GM20431 (cell line): ENCODE measurements at regions not wholly inside any gene's neighbourhood (a gene's known extent, or its start where the extent isn't known, plus 50 kb on each side); places are given as distances from the start of the nearest gene placed in this dataset.
"Not testable (repeated sequence)": the region's sequence is repeated elsewhere in the genome, so short reads cannot be mapped to it uniquely, and the experiment has no call there.

Experiments
- in situ Hi-C: fragments of 300-500 bp; cut with MseI, MboI; formaldehyde crosslinking; loops from one replicate; pipeline ENCODE4 v1.15.0; 2020; ENCODE audit warnings: low sequenced_read_pairs; ENCODE audit not compliant: unreplicated experiment

GRCh38 chr18:70598406-70598805, 309.6 kb downstream of the SOCS6 start:
- in situ Hi-C loops: no loop called here

GRCh38 chr18:70582981-70583380, 294.1 kb downstream of the SOCS6 start:
- in situ Hi-C loops: no loop called here

DNA sequence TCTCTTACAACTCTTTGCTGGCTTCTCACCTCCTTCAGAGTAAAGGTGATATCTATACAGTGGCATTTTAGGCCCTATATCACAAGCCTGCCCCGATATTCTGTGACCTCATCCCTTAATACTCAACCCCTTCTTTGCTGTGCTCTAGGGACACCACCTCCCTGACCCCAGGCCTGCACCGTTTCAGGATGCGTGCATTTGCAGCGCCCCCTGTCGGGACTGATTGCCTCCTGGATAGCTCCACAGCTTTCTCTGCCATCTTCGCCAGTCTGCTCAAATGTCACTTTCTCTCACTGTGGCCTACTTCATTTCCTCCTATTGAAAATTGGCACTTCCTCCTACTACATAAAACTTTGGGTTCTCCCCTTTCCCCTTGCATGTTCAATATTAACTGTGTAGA, 289.6 kb downstream of the SOCS6 start:
- in situ Hi-C loops: no loop called here

DNA sequence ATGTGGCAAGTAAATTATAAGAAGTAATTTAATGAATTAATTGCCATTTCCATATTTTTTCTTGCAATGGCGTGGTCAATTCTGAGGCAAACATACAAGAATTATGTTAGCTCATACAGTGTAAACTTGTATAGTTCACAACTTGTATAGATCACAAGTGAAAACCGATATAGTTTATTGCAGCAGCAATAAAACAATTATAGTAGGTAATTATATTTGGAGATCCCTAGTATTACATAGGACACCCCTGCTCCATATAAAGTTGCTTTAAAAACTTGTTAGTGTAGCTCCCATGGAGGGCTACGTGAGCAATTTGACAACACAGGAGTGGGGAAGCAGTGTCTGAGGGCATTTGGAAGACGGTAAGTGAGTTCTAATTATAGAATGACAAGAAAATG, 288.2 kb downstream of the SOCS6 start:
- in situ Hi-C loops: no loop called here

- in situ Hi-C loops: no loop called here
Measured at GRCh38 chr18:70576276-70577022, 287.6 kb downstream of the SOCS6 start.

DNA sequence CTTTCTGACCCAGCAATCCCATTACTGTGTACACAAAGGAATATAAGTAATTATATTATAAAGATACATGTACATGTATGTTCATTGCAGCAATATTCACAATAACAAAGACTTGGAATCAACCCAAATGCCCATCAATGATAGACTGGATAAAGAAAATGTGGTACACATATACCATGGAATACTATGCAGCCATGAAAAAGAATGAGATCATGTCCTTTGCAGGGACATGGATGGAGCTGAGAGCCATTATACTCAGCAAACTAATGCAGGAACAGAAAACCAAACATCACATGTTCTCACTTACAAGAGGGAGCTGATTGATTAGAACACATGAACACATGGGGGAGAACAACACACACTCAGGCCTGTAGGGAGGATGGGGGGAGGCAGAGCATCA, 286.1 kb downstream of the SOCS6 start:
- in situ Hi-C loops: not testable (repeated sequence)

GRCh38 chr18:70569647-70570046, 280.8 kb downstream of the SOCS6 start:
- in situ Hi-C loops: not testable (repeated sequence)

DNA sequence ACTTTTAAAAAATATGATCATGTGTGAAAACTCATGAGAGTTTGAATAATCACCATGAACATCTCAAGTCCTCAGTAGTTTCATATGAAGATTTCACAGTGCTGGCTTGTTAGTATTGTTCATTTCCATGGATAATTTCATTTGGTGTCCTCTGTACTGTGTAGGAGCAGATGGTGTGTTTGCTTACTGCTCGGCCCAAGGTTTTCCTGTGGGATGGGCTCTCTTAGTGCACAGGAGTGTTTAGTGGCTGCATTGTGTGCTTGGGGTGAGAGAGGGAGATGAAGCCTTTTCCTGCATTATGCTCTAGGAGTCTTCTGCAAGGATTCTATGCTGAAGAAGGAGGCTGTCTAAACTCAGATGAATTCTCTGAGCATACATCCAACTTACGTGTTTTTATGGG, 270.6 kb downstream of the SOCS6 start:
- in situ Hi-C loops: no loop called here

DNA sequence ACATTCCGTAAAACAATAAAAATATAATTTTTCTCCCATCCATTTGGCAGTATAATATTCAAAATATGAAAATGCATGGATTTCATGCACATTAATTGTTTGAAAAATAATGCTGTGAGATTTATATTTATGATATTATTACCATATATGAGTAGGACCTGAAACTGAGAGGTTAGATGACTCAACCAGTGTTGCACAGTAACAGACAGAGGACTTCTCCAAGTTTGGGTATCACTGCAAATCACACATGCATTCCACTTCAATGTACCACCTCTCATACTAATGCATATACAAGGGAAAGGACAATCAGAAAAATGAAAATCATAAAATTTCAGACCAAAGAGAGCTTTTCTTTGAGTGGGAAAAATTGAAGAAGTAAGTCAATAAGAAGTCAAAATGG, 269.5 kb downstream of the SOCS6 start:
- in situ Hi-C loops: no loop called here

DNA sequence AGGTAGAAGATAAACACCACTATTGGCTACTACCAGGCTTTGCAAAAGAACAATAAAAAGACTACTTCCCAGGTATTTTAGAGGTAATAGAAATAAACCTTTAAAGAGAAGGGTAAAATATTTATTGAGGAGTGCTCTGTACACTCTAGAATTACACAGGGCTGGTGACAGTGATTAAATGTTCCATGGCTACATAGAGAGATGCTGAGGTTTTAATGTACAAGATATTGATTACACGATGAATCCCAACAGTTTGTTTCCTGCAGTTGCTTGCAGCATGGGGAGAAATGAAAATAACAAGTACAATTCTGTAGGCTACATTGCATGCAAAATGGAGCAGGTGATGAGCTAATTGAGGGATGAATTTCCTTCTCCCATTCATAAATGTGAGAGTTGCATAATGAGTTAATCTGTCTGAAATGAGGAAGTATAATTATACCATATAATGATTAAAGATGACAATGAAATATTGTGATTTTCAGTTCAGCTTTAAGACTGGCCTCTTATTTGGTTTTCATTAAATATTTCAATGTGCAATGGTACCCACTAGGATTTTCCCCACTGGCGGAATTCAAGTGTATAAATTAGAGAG, 266.1 kb downstream of the SOCS6 start:
- in situ Hi-C loops: no loop called here

GRCh38 chr18:70553936-70554260, 265.1 kb downstream of the SOCS6 start:
- in situ Hi-C loops: no loop called here

- in situ Hi-C loops: no loop called here
Measured at GRCh38 chr18:70553245-70553935, 264.5 kb downstream of the SOCS6 start.

GRCh38 chr18:70536370-70537062, 247.7 kb downstream of the SOCS6 start:
- in situ Hi-C loops: no loop called here

- in situ Hi-C loops: no loop called here
Measured at GRCh38 chr18:70535041-70535440, 246.2 kb downstream of the SOCS6 start.

DNA sequence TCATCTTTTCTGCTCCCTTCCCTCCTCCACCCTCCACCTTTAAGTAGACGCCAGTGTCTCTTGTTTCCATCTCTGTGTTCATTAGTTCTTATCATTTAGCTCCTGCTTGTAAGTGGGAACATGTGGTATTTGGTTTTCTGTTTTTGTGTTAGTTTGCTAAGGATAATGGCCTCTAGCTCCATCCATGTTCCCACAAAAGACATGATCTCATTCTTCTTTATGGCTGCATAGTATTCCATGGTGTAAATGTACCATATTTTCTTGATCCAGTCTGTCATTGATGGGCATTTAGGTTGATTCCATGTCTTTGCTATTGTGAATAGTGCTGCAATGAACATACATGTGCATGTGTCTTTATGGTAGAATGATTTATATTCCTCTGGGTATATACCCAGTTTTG, 236.5 kb downstream of the SOCS6 start:
- in situ Hi-C loops: not testable (repeated sequence)

DNA sequence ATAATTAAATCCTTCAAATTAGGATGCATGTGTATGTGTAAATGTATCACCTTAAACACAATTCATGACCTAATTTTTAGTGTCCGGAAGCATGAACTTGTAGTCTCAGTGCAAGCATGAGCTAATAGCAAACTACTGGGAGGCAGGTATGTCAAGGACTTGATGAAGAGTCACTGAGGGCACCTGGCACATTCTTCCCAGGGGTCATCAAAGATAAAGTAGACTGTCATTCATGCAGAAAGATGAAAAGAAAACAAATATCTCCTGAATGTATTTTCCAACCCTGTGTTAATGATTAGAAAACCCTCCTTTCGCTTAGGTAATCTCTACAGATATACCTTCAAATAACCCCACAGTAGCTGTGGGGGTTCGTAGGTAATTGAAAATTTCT, 234.9 kb downstream of the SOCS6 start:
- in situ Hi-C loops: no loop called here

- in situ Hi-C loops: no loop called here
Measured at GRCh38 chr18:70523035-70523791, 234.4 kb downstream of the SOCS6 start.

- in situ Hi-C loops: no loop called here
Measured at GRCh38 chr18:70522183-70522680, 233.4 kb downstream of the SOCS6 start.

DNA sequence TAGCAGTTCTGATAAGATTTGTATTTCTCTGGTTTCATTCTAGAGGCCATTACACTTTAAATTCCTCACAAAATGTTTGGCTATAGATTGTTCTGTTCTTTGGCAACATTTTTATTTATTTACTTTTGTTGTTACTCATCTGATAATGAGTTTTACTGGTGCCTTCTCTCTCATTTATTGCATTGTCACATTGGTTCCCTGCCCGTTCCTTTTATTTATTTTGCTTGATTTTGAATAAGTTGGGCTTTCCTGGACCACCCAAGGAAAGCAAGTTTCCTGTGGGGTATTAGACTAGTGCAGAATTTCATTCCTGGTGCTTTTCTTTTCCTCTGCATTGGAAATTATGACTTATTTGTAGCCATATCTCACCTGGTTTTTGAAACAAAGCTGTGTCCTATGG, 232.0 kb downstream of the SOCS6 start:
- in situ Hi-C loops: no loop called here

DNA sequence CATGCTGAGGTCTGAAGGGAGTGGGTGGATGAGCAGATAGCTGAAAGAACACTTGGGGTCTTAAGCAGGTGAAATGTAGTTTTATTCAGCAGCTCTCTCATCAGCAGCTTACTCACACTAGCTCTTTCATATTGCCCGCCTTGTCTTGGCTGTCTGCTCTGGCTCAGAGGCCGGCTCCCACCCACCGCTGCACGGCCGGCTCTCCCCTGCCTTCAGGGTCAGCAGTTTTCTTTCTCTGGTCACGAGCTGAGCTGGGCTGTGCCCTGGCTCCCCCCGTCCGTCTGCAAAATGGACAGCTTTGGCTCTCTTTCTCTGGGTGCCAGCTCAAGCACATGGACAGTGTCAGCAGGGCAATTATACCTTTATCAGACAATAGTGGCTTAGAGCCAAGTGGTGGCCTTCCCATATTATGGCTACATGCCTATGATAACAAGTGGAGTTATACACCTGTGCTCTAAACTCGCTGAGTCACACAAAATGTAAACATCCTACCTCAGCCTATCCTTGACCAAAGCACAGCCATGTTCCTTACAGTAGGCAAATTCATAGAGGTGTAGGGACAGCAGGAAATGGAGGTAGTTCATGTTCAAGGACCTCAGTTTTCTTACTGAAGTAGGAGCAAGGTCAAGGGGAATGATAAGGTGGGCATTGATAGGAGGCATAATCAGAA, 224.8 kb downstream of the SOCS6 start:
- in situ Hi-C loops: no loop called here
